Fibroblast of skin of right quadriceps (primary cell): ENCODE measurements at regions not wholly inside any gene's neighbourhood (a gene's known extent, or its start where the extent isn't known, plus 50 kb on each side); places are given as distances from the start of the nearest gene placed in this dataset.

Source experiments
- DNase-seq: peaks from one replicate; pipeline ENCODE4 v3.0.0-alpha.2; 2013

DNA sequence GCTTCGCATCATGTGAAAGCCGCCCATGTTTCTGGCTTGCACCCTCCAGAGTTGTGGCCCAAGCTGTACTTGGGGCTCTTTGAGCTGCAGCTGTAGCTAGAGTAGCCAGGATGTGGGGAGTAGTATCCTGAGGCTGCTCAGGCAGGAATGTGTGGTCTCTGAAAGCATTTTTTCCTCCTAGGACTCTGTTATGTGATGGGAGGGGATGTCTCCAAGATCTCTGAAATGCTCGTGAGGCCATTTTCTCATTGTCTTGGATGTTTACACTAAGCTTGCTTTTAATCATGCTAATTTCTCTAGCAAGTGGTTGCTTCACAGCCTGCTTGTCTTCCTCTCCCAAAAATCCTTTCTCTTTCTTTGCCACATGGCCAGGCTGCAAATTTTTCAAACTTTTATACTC is 687.6 kb downstream of the DCDC2C start:
- no peak for DNase-seq

DNA sequence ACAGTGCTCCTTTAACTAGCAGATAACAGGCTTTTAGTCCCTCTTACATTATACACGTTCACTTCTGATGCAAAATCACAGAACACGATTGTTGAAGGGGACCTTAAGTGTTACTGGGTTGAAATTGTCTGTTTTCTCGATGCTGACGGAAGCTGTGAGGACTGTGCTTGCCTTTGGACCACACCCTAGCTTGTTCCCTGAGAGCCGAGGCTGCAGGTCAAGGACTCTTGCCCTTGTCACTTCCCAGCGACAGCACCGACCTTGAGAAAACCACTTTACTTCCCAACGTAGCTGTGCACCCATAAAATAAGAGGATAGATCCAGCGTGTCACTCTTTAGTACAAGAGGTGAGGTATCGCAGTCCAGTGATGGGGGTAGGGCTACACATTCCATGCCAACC is 701.0 kb downstream of the DCDC2C start:
- no peak for DNase-seq

DNA sequence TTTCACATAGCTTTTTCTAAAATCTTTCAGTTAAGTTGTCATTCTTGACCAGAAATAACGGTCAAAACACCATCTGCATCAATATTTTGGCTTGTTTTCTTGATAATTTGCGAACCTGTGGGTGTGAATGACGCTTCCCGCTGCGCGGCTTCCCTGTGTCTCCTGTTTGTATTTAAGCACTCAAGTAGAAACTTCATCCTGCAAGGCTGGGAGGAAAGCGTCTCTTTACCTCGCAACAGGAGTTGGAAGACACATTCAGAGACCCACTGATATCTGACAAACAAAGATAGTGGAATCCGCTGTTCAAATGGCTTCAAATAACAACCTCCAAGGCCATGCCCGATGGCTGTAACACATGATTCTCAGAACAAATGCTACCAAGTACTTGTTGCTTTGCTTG is 704.9 kb downstream of the DCDC2C start:
- no peak for DNase-seq

DNA sequence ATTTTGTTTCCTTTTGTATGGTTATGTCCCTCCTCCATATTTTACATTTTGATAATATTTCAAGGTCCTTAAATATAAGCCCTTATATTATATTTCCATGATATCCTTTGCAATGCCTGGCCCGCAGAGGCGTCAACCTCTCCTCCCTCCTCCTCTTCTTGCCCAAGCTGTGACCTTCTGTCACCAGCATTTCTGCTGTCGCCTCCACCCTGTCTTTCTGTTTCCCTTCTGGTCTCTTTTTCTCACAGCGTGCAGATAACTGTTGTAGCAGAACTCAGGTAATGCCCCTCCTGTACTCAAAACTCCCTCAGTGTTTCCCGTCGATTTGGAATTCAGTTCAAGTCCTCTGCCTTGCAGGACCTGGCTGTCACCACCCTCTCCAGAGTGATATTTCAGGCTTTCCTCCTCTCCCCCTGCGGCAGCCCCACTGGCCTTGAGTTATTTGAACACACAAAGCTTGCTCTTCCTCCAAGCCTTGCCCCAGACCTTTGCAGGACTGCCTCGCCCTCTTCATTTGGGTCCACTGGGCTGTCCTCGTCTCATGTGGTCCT is 709.3 kb downstream of the DCDC2C start:
- no peak for DNase-seq

DNA sequence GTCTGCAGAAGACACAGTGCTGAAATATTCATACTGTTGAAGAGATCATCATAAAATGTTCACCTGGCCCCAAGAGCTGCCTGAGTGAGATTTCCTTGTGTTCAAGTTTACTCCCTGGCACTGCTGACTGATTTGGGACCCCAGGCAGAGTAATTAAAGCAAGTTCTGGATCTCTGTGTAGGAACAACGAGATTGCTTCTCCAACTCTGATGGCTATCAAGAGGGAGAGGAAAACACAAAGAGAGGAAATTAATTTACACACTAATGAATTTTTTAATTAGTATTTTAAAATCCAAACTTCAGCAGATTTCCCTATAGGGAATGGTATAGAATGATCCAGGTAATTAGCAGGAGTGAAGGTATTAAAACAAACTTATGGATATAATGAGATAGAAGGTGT is 711.8 kb downstream of the DCDC2C start:
- DNase-seq: no peak

DNA sequence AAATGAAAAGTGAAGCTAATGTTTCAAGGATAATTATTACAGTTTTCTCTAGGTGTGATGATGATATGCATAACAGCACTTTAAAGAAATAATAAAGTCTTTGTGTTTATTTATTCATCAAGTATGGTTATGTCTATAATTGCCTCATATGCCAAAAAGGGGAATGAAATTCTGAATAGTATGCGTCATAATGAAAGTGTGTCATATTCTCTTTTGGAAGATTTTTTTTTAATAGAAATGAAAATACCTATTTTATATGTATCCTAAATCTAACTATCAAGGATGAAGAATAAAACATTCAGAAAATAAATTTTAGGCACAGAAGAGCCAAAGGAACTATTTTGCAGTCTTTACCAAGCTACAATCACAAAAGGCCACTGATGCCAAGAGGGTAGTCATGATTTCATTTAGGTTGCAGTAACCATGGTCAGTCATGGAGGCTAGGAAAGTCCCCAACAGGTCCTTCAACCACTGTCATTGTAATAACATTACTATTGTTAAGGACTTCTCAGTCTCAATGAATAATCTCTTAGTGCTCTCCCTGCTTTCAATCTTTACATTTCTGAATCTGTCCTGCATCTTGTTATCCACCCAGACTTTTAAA is 712.5 kb downstream of the DCDC2C start:
- no peak for DNase-seq

DNA sequence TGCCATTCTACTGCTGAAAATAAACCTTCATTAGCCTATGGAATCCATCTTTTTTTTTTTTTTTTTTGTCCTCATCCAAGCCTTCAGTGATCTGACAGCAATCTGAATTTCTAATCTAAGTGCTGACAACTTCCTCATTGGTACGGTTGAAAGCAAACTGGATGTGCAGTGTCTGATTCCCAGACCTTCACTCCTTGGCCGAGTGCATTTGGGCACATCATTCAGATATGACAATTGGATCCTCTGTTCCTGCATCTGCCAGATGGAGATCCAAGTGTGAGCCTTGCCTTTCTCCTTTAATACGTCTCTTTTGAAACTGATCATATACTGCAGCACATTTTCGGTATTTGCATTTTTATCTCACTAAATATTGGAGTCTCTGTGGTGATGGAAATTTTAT is 713.1 kb downstream of the DCDC2C start:
- DNase-seq: no peak

DNA sequence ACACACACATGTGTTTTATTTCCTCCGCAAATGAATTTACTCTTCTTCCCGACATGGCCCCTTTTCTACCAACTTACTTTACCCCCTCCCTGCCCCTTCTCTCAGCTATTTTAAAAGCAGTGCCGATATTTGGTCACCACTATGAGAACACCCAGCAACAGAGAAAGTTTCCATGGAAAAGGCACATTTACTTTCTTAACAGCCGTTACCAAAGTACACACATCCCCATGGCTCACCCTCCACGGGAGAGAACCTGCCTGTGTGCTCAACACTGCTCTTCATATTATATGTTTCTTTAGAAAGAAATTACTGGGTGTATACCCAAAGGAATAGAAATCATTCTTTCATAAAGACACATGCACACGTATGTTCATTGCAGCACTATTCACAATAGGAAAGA is 714.4 kb downstream of the DCDC2C start:
- no peak for DNase-seq

DNA sequence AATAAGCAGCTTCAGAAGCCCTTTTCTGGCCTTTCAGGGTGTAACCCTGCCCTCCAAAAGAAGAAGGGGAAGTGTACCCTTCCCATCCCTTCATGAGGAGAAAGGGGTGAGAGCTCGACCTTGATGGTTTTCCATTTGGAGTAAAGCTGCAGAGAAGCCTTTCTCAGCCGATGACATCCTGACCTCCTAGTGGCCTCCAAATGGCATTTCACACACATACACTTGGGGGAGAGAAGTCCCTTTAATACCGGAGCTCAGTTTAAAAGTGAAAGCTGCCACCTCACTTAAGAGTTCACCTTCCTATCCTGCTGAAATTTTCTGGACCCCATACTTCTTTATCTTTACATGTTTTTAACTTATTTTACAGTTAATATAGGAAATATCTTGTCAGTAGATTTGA is 716.7 kb downstream of the DCDC2C start:
- DNase-seq: no peak

DNA sequence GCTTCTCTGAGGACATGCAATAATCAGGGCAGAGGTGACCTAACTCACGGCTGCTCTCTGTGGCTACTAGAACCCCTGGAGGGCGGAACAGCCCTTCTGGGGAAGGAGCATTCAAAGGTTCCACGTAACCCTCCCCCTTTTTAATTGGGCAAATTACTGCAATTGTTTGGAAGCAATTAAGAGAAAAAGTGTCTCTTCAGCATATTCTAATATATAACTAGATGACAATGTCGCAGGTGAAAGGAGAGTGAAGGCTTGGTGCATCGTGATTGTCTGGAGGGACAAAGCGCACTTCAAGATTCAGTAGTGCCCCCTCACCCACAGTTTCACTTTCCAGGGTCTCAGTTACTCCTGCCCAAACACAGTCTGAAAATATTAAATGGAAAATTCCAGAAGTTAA is 720.8 kb downstream of the DCDC2C start:
- no peak for DNase-seq

DNA sequence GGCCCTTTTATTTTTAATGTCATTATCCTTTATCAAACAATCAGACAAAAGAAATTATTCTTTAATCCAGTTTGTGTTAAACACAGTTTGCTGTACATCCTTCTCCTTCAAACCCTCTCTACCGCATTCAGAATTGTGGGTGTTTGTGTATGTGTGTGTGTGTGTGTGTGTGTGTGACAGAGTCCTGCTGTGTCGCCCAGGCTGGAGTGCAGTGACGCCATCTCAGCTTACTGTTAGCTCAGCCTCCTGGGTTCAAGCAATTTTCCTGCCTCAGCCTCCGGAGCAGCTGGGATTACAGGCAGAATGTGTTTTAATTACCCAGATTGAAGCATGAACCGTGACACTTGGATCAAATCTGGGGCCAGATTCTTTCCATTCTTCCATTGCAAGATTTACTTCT is 723.7 kb downstream of the DCDC2C start:
- DNase-seq: no peak

DNA sequence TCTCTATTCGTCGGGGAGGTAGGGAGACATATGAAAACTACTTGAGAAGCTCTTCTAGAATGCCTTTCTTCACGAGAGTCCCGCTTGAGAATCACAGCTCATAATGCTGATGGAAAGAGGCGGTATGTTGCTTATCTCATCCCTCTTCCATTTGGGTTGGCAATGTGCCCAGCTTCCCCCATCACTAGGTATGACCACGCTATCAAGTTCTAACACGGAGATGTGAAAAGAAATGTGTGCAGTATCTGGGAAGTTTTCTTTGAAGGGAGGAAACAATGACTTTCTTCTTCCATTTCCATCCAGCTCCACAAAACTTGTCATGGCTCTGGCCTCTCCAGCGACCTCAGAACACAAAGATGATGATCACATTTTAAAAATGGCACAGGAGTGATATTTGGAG is 742.4 kb downstream of the DCDC2C start:
- DNase-seq: no peak

DNA sequence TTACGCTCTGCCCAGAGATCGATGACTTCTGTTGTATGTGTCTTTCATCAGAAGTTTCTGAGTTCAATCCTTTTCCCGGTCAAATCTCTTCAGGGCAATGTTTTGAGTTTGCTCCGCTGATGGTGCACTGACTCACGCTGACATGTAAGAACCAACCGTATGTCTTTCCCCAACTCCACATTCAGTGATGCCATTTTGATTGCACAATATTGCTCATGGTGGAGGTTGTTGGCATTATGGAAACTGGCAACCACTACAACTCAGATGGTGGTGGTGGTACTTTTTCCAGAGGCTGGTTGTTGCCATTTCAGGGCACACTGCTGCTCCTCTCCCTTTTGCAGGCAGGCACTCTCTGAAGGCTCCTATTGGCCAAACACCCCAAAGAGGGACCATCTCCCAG is 751.5 kb downstream of the DCDC2C start:
- no peak for DNase-seq

DNA sequence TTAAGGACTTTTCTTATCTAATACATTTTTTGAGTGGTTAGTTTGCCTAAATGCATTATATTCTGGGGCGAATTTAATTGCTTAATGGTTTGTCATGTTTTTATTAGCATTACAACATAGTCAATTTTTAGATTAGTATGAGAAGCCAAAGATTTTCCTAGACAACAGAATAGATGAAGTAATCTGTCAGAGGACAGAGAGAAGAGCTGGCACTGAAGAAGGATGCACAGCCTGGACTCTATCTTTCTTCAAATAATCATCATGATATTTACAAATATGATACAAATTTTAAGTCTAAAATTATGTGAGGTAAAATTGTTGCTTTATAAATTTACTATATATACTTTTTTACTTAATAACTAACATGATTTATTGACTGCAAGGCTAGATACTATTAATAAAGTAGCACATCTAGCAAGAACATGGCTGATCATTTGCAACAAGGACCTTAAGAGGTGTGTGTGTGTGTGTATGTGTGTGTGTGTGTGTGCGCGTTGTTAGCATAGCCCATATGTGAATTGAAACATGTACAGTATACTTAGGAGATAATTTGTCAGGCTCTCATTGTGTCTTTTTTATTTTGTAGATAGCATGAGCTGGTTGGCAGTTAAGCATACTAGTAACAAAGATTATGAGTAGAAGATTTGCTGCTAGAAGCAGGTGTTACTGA is 752.2 kb downstream of the DCDC2C start:
- DNase-seq: no peak

DNA sequence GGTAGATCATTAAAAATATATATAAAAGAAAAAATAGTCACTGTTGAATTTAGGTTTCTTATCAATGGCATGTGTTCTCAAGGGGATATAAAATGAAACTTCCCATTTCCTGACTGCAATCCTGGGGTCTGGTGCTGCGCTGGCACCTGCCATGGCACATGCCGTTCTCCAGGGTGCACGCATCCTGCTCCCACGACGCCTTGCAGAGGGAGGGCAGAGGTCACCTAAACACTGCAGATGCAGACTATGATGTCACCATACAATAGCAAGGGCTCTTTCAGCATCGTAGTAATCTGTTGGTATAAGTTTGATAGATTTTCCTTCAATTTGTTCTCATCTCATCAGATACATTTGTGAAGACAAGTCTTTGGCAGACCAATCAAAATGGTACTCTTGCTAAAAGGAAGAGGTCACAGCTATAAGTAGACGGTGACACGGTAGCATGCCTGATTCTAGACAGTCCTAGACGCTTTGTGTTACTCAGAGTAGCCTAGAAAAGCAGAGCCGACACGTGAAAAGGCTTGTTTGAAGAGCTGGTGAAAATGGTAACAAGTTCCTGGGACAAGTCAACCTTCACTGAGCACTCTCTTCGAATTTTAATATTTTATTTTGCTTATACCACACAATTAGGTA is 761.4 kb downstream of the DCDC2C start:
- no peak for DNase-seq

DNA sequence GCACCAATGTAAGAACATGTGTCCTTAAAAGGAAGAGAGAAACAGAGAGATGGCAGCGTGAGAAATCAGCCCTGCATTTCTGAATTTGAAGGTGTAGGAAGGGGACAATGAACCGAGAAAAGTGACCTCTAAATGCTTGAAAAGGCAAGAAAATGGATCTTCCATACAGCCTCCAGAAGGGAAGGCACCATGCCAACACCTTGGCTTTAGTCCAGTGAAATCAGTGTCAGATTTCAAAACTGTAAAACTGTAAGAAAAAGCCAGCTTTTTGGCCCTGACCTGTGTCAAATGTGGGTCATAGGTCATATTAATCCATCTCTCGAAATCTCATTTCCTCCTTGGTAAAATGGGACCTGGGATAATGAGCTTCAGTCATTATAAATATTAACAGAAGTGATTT is 762.3 kb downstream of the DCDC2C start:
- no peak for DNase-seq

DNA sequence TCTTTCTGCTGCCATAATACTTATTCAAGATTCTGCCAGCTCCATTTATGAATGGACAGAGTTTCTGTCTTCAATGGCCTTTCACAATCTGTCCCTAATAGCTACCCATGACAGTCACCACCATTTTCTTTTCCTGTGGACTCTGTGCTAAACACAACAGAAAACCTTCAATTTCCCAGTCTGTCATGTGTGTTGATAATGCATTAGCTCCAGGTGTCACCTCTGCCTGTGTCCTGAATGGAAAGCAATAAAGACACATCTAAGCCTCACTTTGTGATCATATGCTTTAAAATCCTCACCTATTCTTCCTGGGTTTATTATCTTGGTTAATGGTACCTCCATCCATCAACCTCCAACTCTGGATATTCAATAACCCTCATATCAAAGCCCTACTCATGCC is 772.2 kb downstream of the DCDC2C start:
- no peak for DNase-seq

DNA sequence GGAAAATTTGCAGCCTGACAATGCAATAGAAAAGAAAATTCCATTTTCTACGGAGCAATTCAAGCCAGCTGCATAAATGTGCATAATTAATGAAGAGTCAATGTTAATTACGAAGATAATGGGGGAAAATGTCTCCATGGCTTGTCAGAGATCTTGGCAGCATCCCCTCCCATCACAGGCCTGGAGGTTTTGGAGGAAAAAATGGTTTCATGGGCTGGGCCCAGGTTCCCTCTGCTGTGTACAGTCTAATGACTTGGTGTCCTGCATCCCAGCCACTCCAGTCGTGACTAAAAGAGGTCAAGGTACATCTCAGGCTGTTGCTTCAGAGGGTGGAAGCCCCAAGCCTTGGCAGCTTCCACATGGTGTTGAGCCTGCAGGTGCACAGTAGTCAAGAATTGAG is 779.7 kb downstream of the DCDC2C start:
- DNase-seq: no peak

DNA sequence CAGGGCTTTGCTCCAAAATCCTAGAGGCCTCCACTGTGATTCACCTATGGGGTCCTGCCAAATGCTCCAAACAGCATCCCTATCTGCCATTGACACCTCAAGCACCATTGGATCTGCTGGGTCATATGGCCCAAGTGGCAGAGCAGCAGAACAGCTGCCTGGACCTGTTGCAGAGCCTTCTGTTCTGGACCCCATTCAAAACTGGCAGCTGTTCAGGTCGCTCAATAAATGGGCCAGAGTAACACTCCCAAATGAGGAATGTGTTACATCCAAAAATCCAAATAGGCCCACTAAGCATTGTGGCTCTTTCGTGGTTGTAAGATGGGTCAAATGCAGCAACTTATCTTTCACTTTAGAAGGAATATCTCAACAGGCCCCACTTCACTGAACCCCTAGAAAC is 783.6 kb downstream of the DCDC2C start:
- no peak for DNase-seq

DNA sequence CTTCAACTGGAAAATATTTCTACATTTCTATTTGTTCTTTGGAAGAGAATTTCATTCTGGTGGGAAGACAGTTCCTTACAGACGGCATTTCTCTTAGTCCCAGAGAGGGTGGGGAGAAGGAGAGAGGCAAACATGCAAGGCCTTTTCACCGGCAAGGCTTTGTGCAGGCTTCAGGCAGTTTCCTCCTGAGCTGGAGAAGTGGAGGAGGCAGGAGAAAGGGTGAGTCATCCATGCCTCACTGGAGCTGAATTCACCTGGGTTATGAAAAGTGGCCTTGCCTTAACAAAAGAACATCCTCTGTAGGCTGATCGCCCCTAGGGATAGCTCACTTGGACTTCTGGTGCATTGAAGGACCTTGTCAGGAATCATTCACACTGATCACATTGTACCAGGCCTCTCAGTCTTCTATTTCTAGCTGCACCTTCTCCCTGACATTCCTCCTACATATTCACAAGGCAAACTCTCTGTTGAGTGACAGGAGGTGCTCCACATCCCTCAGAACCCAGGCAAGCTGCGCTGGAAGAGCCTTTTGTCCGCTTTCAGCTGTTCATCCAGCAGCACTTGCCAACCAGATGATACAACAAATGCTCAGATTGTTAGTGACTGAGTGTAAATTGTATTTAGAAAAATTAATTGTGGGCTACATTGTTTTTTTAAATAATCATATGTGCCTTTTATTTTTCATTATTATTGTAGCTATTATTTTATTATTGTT is 796.1 kb downstream of the DCDC2C start:
- no peak for DNase-seq

DNA sequence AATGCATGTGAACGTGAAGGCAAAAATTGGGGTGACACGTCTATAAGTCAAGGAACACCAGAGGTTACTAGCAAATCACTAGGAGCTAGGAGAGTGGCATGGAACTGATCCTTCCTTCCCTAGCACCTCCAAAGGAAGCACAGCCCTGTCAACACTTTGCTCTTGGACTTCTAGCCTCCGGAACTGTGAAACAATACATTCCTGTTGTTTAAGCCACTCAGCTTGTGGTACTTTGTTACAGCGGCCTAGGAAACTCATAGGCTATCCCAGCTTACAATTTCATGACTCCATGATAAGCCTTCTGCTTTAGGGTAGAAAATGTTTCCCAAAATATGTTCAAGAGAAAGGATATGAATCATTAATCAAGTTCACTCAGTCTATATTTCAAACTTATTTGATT is 798.1 kb downstream of the DCDC2C start:
- no peak for DNase-seq

DNA sequence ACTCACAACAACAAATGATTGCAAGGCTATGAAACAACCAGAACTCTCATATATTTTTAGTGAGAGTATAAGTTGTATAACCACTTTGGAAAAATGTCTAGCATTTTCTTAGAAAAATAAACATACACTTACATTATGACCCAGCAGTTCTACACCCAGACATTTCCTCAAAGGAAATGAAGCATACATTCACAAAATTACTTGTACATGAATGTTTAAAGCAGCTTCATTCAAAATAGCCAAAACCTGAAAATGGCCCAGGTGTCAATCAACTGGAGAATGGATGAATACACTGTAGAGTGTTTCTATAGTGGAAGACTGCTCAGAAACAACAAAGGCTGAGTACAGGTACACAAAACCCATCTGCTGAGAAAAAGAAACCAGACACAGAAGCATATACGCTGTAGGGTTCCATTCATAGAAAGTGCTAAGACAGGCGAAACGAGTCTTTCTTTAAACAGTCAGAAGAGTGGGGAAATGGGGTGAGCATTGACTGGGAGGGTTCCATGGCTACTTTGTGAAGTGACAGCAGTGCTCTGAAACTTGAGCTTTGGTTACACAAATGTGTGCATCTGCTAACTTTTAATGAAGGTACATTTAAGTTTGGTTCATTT is 799.0 kb downstream of the DCDC2C start:
- no peak for DNase-seq

DNA sequence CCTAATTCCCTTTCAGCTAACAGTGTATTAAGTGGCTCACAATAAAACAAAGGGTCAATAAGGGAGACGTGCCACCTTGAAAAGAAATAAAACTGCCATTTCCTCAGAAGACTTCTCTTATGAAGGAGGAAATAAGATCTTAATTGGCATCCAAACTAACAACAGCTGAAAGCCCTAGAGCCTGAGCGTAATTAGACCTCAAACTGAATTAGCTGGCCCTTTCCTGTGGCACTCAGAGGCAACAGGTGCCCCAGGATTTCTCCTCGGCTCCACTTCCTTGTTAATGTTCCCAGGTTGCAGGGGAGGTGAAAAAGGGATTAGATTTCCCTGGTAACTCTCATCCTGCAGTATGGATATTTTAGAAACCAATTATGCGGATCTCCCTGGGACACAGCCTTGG is 804.3 kb downstream of the DCDC2C start:
- no peak for DNase-seq
